HepG2 (cell line): ENCODE measurements at regions not wholly inside any gene's neighbourhood (a gene's known extent, or its start where the extent isn't known, plus 50 kb on each side); places are given as distances from the start of the nearest gene placed in this dataset.

ENCODE experiments used
- ATAC-seq: fragments of 200-7000 bp; cut with Tn5 transposase; 3 replicates; pipeline ENCODE4 v1.9.1; 2020; ENCODE audit warnings: mild to moderate bottlenecking, moderate library complexity
- BruUV-seq: library from RNA; stranded (reverse); fragments of 400-500 nt; replicated peaks from 2 replicates; lab custom pipeline; 2021; lab: Mats Ljungman, UMichigan
- CTCF ChIA-PET: fragments of 300-600 bp; formaldehyde crosslinking; extraction: SDS; loops from one replicate; lab custom pipeline; 2021; ENCODE audit warnings: low total read pairs, inconsistent platforms, low intra/inter-chr PET ratio; lab: Yijun Ruan, JAX
- POLR2A ChIA-PET: fragments of 350-600 bp; sonication (Branson Sonifier 250); formaldehyde crosslinking; loops from one replicate; lab custom pipeline; 2020; ENCODE audit warnings: antibody characterized with exemption, inconsistent platforms; lab: Yijun Ruan, JAX
- DNase-seq: peaks from one replicate; pipeline ENCODE4 v3.0.0-alpha.2; 2015; ENCODE audit warnings: low spot score
- FAIRE-seq: peaks from 3 replicates; lab custom pipeline; 2011; peaks lifted over from hg19 to GRCh38; lab: Jason Lieb, UNC
- H2AFZ ChIP-seq: one replicate; pipeline ENCODE4 v1.6.1; 2011; ENCODE audit warnings: low read length, inconsistent platforms
- H3K27ac ChIP-seq: fragments of 300-600 bp; 3 replicates; pipeline ENCODE4 v1.8.0; 2011; ENCODE audit warnings: mixed run types, mild to moderate bottlenecking, mixed read lengths, low read length, inconsistent platforms; ENCODE audit not compliant: insufficient read depth; ENCODE audit errors: extremely low read length
- H3K27me3 ChIP-seq, 2 experiments: fragments of 200-600 bp in 1 of 2; 2 replicates in 1 of 2; 3 replicates in 1 of 2; pipeline versions ENCODE4 v1.6.0 to v1.8.0; 2011; ENCODE audit warnings: low read length in 2 of 2, mild to moderate bottlenecking in 2 of 2, moderate library complexity in 2 of 2, inconsistent platforms in 1 of 2; ENCODE audit not compliant: insufficient read depth in 2 of 2, control insufficient read depth in 1 of 2
- H3K36me3 ChIP-seq, 2 experiments: fragments of 200-600 bp in 1 of 2; replicated peaks in 1 of 2; 2 replicates in 1 of 2; 3 replicates in 1 of 2; pipeline versions ENCODE4 v1.5.1 to v1.8.0; 2011; ENCODE audit warnings: low read length in 2 of 2, inconsistent platforms in 1 of 2; ENCODE audit not compliant: insufficient read depth in 2 of 2, control insufficient read depth in 1 of 2
- H3K4me1 ChIP-seq: 2 replicates; pipeline ENCODE4 v1.5.1; 2012; ENCODE audit warnings: low read length, inconsistent platforms; ENCODE audit not compliant: insufficient read depth
- H3K4me2 ChIP-seq: 2 replicates; pipeline ENCODE4 v1.6.0; 2011; ENCODE audit warnings: low read depth, low read length, inconsistent platforms
- H3K4me3 ChIP-seq, 3 experiments: fragments of 200-600 bp in 1 of 3; sonication (generic), shearing (Covaris generic) in 1 of 3; replicated peaks in 1 of 3; 2 replicates each; pipeline ENCODE4 v1.5.1; 2011 to 2016; ENCODE audit warnings: low read length in 3 of 3, inconsistent platforms in 2 of 3, low read depth in 2 of 3, mild to moderate bottlenecking in 2 of 3, control low read depth in 1 of 3, mixed read lengths in 1 of 3; ENCODE audit not compliant: insufficient read depth in 1 of 3
- H3K79me2 ChIP-seq: one replicate; pipeline ENCODE4 v1.6.1; 2011; ENCODE audit warnings: low read length, inconsistent platforms; ENCODE audit not compliant: insufficient read depth
- H3K9ac ChIP-seq: 2 replicates; pipeline ENCODE4 v1.6.0; 2011; ENCODE audit warnings: mild to moderate bottlenecking, low read depth, low read length, inconsistent platforms; ENCODE audit not compliant: insufficient read depth
- H3K9me3 ChIP-seq: 2 replicates; pipeline ENCODE4 v1.5.1; 2012; ENCODE audit warnings: mild to moderate bottlenecking, low read length
- H4K20me1 ChIP-seq: 2 replicates; pipeline ENCODE4 v1.6.0; 2011; ENCODE audit warnings: inconsistent platforms, mild to moderate bottlenecking, low read length, moderate library complexity; ENCODE audit not compliant: insufficient read depth
- CAMTA2 ChIP-seq: sonication (generic); formaldehyde crosslinking; IDR thresholded peaks from 2 replicates; pipeline ENCODE4 v1.4.0; 2020; ENCODE audit warnings: mild to moderate bottlenecking, missing genetic modification reagents, borderline replicate concordance
- FUBP1 ChIP-seq: sonication (generic); formaldehyde crosslinking; IDR thresholded peaks from 2 replicates; pipeline ENCODE4 v1.5.1; 2020; ENCODE audit warnings: missing genetic modification reagents, mild to moderate bottlenecking, borderline replicate concordance
- KDM5B ChIP-seq: sonication (generic); formaldehyde crosslinking; IDR thresholded peaks from 2 replicates; pipeline ENCODE4 v1.4.0; 2020; ENCODE audit warnings: missing genetic modification reagents, mild to moderate bottlenecking, borderline replicate concordance
- MYC ChIP-seq: sonication (generic); formaldehyde crosslinking; IDR thresholded peaks from 2 replicates; pipeline ENCODE4 v1.9.0; 2021; ENCODE audit warnings: missing genetic modification reagents, borderline replicate concordance
- TAF15 ChIP-seq: fragments of 200-400 bp; formaldehyde crosslinking; IDR thresholded peaks from one replicate; pipeline ENCODE4 v1.6.1; 2018; ENCODE audit warnings: mild to moderate bottlenecking, low read depth, low read length; ENCODE audit not compliant: poor library complexity, severe bottlenecking
- ZBTB25 ChIP-seq: IDR thresholded peaks from 2 replicates; pipeline ENCODE4 v1.6.1; 2018; ENCODE audit warnings: missing genetic modification reagents
- ZFYVE20 ChIP-seq: sonication (generic); formaldehyde crosslinking; IDR thresholded peaks from 2 replicates; pipeline ENCODE4 v1.8.0; 2023; ENCODE audit warnings: low read depth, mild to moderate bottlenecking, moderate library complexity, missing genetic modification reagents, borderline replicate concordance
- ZNF207 ChIP-seq: fragments of 450-650 bp; IDR thresholded peaks from 2 replicates; pipeline ENCODE4 v1.6.1; 2016; ENCODE audit warnings: antibody characterized with exemption, borderline replicate concordance
- ZNF432 ChIP-seq: sonication (generic); formaldehyde crosslinking; IDR thresholded peaks from 2 replicates; pipeline ENCODE4 v1.5.0; 2020; ENCODE audit warnings: missing genetic modification reagents, mild to moderate bottlenecking, borderline replicate concordance
- ZNF549 ChIP-seq: sonication (generic); formaldehyde crosslinking; IDR thresholded peaks from 2 replicates; pipeline ENCODE4 v1.5.0; 2020; ENCODE audit warnings: missing genetic modification reagents
- WGBS: methylation state at CpG from one replicate; pipeline ENCODE4 v1.1.6; 2017; ENCODE audit warnings: low lambda C conversion rate; 5-methylcytosine and 5-hydroxymethylcytosine counted together
- in situ Hi-C: cut with HindIII; loops from 2 replicates; pipeline ENCODE4 v1.10.0; 2017; ENCODE audit warnings: low pct_unique_long_range_greater_than_20kb; ENCODE audit not compliant: extremely low pct_ligation_motif_present
- intact Hi-C: fragments of 100-400 bp; cut with micrococcal nuclease; formaldehyde crosslinking; loops from one replicate; pipeline ENCODE4 v1.10.0; 2022; ENCODE audit not compliant: unreplicated experiment

GRCh38 chr1:47637111-47637685, 199.4 kb downstream of the FOXD2 start:
- H4K20me1 ChIP-seq: peaks cover 3% of the 10 kb centered on the region; the same call in 1 of the 2 replicates
- no peak overlapping the region for H3K4me3 ChIP-seq
- ChIA-PET POLR2A (no interaction called here), CTCF (no interaction called here)
- no peak overlapping the region for H3K27ac ChIP-seq
- no peak for TF ChIP-seq CAMTA2 (CRISPR knock-in tag)
- TF ChIP-seq ZBTB25 (CRISPR knock-in tag): no peak
- no peak for TF ChIP-seq ZNF549
- TF ChIP-seq KDM5B (CRISPR knock-in tag): no peak
- TF ChIP-seq ZNF207: no peak
- no peak for TF ChIP-seq TAF15
- TF ChIP-seq FUBP1 (CRISPR knock-in tag): no peak
- TF ChIP-seq ZFYVE20: no peak
- TF ChIP-seq ZNF432 (CRISPR knock-in tag): no peak
- no peak for TF ChIP-seq MYC
- no peak overlapping the region for H2AFZ ChIP-seq
- H3K79me2 ChIP-seq: no peaks in the 10 kb centered on the region
- no peaks in the 10 kb centered on the region for H3K4me1 ChIP-seq
- BruUV-seq: no TSS peak
- FAIRE-seq (no peak), ATAC-seq (no peak), DNase-seq (no peak)
- intact Hi-C loops: no loop called here
- no peaks in the 10 kb centered on the region for H3K36me3 ChIP-seq
- 44% methylated on average over 6 of the region's 6 CpGs for WGBS
- in situ Hi-C loops: no loop called here
- peaks cover 3 to 15% of the 10 kb centered on the region in 2 experiments; a peak in 2 of 5 replicates for H3K27me3 ChIP-seq
- H3K9me3 ChIP-seq: no peaks in the 10 kb centered on the region
- no peak overlapping the region for H3K9ac ChIP-seq
- no peak overlapping the region for H3K4me2 ChIP-seq
